Ovary (tissue), 3 donors: ENCODE measurements at regions not wholly inside any gene's neighbourhood (a gene's known extent, or its start where the extent isn't known, plus 50 kb on each side); places are given as distances from the start of the nearest gene placed in this dataset.

Source experiments
- CTCF ChIP-seq, 3 donors: fragments of 450-650 bp in 2 of 3; fragments of 200-600 bp in 1 of 3; IDR thresholded peaks; one replicate each; pipeline versions ENCODE4 v1.5.1 to v1.8.0; 2016 to 2022; ENCODE audit warnings: antibody characterized with exemption in 3 of 3, mild to moderate bottlenecking in 1 of 3
- EP300 ChIP-seq: sonication (generic); formaldehyde crosslinking; IDR thresholded peaks from one replicate; pipeline ENCODE4 v1.6.1; 2017; ENCODE audit warnings: antibody characterized with exemption
- donor health status: DM: no; HTN: no; CAD: no.

GRCh38 chr1:190588424-190588823, 110.8 kb upstream of the BRINP3 start:
- no peak for TF ChIP-seq EP300
- TF ChIP-seq CTCF (IDR thresholded peaks at IDR 0.05): no peak
